Natural killer cell (primary cell): ENCODE measurements at regions not wholly inside any gene's neighbourhood (a gene's known extent, or its start where the extent isn't known, plus 50 kb on each side); places are given as distances from the start of the nearest gene placed in this dataset.

Experiments
- ATAC-seq, 3 donors: fragments of 150-1000 bp in 2 of 3; fragments of 200-7000 bp in 1 of 3; cut with Tn5 transposase; 1 replicate in 1 of 3; 2 replicates in 2 of 3; pipeline ENCODE4 v1.10.0; 2021; ENCODE audit warnings: mild to moderate bottlenecking in 2 of 3, moderate library complexity in 2 of 3
- DNase-seq, 2 donors: peaks; one replicate each; pipeline versions ENCODE4 v3.0.0 to v3.0.0-alpha.2; 2013 to 2021; ENCODE audit warnings: mixed read lengths in 1 of 2
- H3K27ac ChIP-seq: one replicate; pipeline ENCODE4 v1.5.1; 2013; ENCODE audit warnings: mild to moderate bottlenecking, low read length
- H3K27me3 ChIP-seq: one replicate; pipeline ENCODE4 v1.6.1; 2013; ENCODE audit warnings: low read length; ENCODE audit not compliant: control insufficient read depth, insufficient read depth
- H3K36me3 ChIP-seq: one replicate; pipeline ENCODE4 v1.6.1; 2013; ENCODE audit warnings: low read length; ENCODE audit not compliant: control insufficient read depth, insufficient read depth
- H3K4me1 ChIP-seq: one replicate; pipeline ENCODE4 v1.6.1; 2013; ENCODE audit warnings: low read length; ENCODE audit not compliant: control insufficient read depth, insufficient read depth
- H3K4me3 ChIP-seq: one replicate; pipeline ENCODE4 v1.5.1; 2013; ENCODE audit warnings: low read length
- H3K9me3 ChIP-seq: one replicate; pipeline ENCODE4 v1.6.1; 2013; ENCODE audit warnings: low read length; ENCODE audit not compliant: control insufficient read depth, insufficient read depth
- H3K27ac Mint-ChIP-seq, 2 donors: one replicate each; pipeline ENCODE4 v1.8.0; 2022; ENCODE audit warnings: mild to moderate bottlenecking in 2 of 2, mixed read lengths in 2 of 2, moderate library complexity in 1 of 2
- H3K27me3 Mint-ChIP-seq, 2 donors: one replicate each; pipeline ENCODE4 v1.8.0; 2022; ENCODE audit warnings: low read depth in 2 of 2, mixed read lengths in 2 of 2
- H3K36me3 Mint-ChIP-seq: one replicate; pipeline ENCODE4 v1.8.0; 2022; ENCODE audit warnings: mixed read lengths
- H3K4me1 Mint-ChIP-seq, 2 donors: one replicate each; pipeline ENCODE4 v1.8.0; 2022; ENCODE audit warnings: mixed read lengths in 2 of 2
- H3K4me3 Mint-ChIP-seq: one replicate; pipeline ENCODE4 v1.8.0; 2022; ENCODE audit warnings: mild to moderate bottlenecking, moderate library complexity, mixed read lengths
- H3K9me3 Mint-ChIP-seq, 2 donors: one replicate each; pipeline ENCODE4 v1.8.0; 2022; ENCODE audit warnings: mixed read lengths in 2 of 2
- WGBS: methylation state at CpG from one replicate; pipeline ENCODE4 v1.1.7; 2013; ENCODE audit warnings: missing lambda C conversion rate; ENCODE audit not compliant: insufficient coverage; 5-methylcytosine and 5-hydroxymethylcytosine counted together
- intact Hi-C: fragments of 100-400 bp; cut with micrococcal nuclease; formaldehyde crosslinking; loops from one replicate; pipeline ENCODE4 v1.14.2; 2022
- TF ChIP-seq, protein P1 (sequence below): fragments of 200-600 bp; IDR thresholded peaks from one replicate; pipeline ENCODE4 v1.8.0; 2022; ENCODE audit warnings: antibody characterized with exemption

DNA sequence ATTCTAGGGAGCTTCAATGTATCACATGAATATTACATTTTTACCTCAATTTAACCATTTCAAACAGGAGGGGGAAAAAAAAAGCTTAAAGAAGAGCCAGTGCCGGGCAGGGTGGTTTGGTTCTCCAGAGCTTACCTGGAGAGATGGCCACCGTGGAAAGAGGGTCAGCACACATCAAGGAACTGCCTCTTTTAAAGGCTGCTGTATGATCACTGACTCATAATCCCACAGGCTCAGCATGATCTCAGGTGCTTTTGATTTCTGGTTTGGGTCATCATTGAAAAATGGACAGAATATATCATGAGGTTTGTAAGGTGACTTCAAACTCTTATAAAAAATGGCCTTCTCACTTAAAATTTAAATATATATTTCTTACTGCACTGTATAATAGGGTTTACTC lies 67.5 kb upstream of the MDFIC start:
- intact Hi-C loops = no loop called here
- H3K27me3 Mint-ChIP-seq = peaks cover 7 to 21% of the 10 kb centered on the region in 2 donors
- Histone ChIP-seq H3K36me3 (no peaks in the 10 kb centered on the region), H3K4me1 (no peaks in the 10 kb centered on the region), H3K27me3 (no peaks in the 10 kb centered on the region), H3K9me3 (no peaks in the 10 kb centered on the region), H3K27ac (no peak overlapping the region), H3K4me3 (no peak overlapping the region)
- ATAC-seq (no peak), DNase-seq (no peak)
- WGBS = 90% methylated on average over 2 of the region's 2 CpGs
- no peak overlapping the region for H3K4me3 Mint-ChIP-seq
- H3K27ac Mint-ChIP-seq = no peak overlapping the region
- H3K36me3 Mint-ChIP-seq = no peaks in the 10 kb centered on the region
- no peaks in the 10 kb centered on the region for H3K4me1 Mint-ChIP-seq
- TF ChIP-seq, protein P1, sequence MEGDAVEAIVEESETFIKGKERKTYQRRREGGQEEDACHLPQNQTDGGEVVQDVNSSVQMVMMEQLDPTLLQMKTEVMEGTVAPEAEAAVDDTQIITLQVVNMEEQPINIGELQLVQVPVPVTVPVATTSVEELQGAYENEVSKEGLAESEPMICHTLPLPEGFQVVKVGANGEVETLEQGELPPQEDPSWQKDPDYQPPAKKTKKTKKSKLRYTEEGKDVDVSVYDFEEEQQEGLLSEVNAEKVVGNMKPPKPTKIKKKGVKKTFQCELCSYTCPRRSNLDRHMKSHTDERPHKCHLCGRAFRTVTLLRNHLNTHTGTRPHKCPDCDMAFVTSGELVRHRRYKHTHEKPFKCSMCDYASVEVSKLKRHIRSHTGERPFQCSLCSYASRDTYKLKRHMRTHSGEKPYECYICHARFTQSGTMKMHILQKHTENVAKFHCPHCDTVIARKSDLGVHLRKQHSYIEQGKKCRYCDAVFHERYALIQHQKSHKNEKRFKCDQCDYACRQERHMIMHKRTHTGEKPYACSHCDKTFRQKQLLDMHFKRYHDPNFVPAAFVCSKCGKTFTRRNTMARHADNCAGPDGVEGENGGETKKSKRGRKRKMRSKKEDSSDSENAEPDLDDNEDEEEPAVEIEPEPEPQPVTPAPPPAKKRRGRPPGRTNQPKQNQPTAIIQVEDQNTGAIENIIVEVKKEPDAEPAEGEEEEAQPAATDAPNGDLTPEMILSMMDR = no peak
- H3K9me3 Mint-ChIP-seq = no peaks in the 10 kb centered on the region

DNA sequence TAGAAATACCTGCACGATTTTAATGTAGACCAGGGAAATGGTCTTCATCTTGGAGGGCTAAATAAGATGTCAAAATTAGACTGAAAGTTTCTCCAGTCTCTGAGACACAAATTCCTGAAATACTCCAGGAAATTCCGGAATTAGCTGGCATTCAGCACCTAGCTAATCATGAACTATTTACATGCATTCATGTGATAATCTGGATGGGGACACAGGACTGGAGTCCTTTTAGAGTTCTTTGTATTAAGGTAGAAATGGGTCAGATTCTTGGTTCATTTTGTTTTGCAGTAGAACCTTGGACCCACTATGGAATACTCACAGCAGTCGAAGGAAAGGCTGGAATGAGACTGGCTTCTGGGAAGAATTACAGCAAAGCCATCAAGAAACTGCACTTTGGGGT lies 65.3 kb upstream of the MDFIC start:
- Histone ChIP-seq H3K4me1 (no peaks in the 10 kb centered on the region), H3K9me3 (no peaks in the 10 kb centered on the region)

DNA sequence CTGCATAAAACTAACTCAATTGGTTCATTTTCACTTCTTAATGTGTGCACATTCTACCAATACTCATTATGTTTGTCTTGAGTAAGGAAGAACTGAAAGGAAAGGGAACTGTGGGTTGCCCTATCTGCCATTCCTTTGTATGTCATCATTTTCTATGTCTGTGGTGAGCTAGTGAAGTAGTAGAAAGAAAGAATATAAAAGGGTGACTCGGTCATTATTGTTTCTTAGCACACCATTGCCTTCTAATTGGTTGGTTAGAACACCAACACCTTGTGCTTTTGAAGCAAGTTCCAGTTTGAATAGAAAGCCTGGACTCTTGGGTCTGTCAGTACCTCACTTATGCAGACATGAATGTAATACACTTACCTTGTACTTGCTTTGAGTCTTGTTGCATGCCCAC lies 64.3 kb upstream of the MDFIC start:
- peaks cover 7 to 25% of the 10 kb centered on the region in 2 donors for H3K27me3 Mint-ChIP-seq
- intact Hi-C loops = no loop called here

More for the DNA sequence above, 65.3 kb upstream of the MDFIC start:
- ATAC-seq (no peak), DNase-seq (no peak)
- 84% methylated on average over 3 of the region's 3 CpGs for WGBS
- no peaks in the 10 kb centered on the region for H3K27me3 ChIP-seq
- Mint-ChIP-seq H3K36me3 (no peaks in the 10 kb centered on the region), H3K9me3 (no peaks in the 10 kb centered on the region), H3K4me3 (no peak overlapping the region), H3K27me3 (peaks cover 7 to 25% of the 10 kb centered on the region in 2 donors), H3K27ac (no peak overlapping the region), H3K4me1 (no peaks in the 10 kb centered on the region)
- no peak overlapping the region for H3K4me3 ChIP-seq
- intact Hi-C loops = no loop called here
- H3K36me3 ChIP-seq = no peaks in the 10 kb centered on the region
- TF ChIP-seq, protein P1 = no peak
- H3K27ac ChIP-seq = no peak overlapping the region

DNA sequence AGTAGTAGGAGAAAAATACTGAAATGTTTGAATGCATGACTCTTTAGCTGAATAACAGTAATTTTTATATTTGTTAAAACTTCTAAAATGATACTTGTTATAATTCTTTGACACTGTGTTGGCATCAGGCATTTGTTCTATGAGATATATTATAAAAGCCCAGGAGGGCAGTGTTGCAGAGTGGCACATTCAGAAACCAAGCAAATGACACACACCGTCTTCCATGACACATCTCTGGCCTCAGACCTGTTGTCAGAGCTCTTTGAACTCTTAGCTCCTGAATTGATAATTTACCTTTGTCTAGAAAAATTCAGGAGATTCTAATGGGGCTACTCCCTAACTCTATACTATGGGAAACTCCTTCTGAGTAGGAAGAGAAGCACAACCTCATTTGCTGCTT lies 62.4 kb upstream of the MDFIC start:
- no peaks in the 10 kb centered on the region for H3K36me3 Mint-ChIP-seq
- no peaks in the 10 kb centered on the region for H3K4me1 ChIP-seq
- H3K4me3 ChIP-seq = no peak overlapping the region
- H3K36me3 ChIP-seq = no peaks in the 10 kb centered on the region
- 100% methylated on average over 1 of the region's 1 CpG for WGBS
- intact Hi-C loops = no loop called here
- H3K27ac ChIP-seq = no peak overlapping the region
- H3K4me1 Mint-ChIP-seq = no peaks in the 10 kb centered on the region
- peaks cover 7 to 25% of the 10 kb centered on the region in 2 donors for H3K27me3 Mint-ChIP-seq
- no peak for ATAC-seq
- TF ChIP-seq, protein P1 = no peak
- H3K4me3 Mint-ChIP-seq = no peak overlapping the region
- H3K9me3 ChIP-seq = no peaks in the 10 kb centered on the region
- no peaks in the 10 kb centered on the region for H3K27me3 ChIP-seq
- no peaks in the 10 kb centered on the region for H3K9me3 Mint-ChIP-seq
- no peak overlapping the region for H3K27ac Mint-ChIP-seq
- no peak for DNase-seq

More for the DNA sequence above, 64.3 kb upstream of the MDFIC start:
- 90% methylated on average over 1 of the region's 1 CpG for WGBS
- Mint-ChIP-seq H3K27ac (no peak overlapping the region), H3K4me1 (no peaks in the 10 kb centered on the region), H3K4me3 (no peak overlapping the region), H3K9me3 (no peaks in the 10 kb centered on the region), H3K36me3 (no peaks in the 10 kb centered on the region)
- Histone ChIP-seq H3K4me3 (no peak overlapping the region), H3K27ac (no peak overlapping the region), H3K36me3 (no peaks in the 10 kb centered on the region), H3K27me3 (no peaks in the 10 kb centered on the region), H3K9me3 (no peaks in the 10 kb centered on the region), H3K4me1 (no peaks in the 10 kb centered on the region)
- DNase-seq = no peak
- TF ChIP-seq, protein P1 = no peak
- no peak for ATAC-seq
